GM19395 (cell line): ENCODE measurements at regions not wholly inside any gene's neighbourhood (a gene's known extent, or its start where the extent isn't known, plus 50 kb on each side); places are given as distances from the start of the nearest gene placed in this dataset.

Experiments used
- ATAC-seq: cut with Tn5 transposase; IDR thresholded peaks from one replicate; pipeline ENCODE4 v1.9.1; 2021; ENCODE audit warnings: mild to moderate bottlenecking, moderate library complexity; ENCODE audit not compliant: unreplicated experiment

DNA sequence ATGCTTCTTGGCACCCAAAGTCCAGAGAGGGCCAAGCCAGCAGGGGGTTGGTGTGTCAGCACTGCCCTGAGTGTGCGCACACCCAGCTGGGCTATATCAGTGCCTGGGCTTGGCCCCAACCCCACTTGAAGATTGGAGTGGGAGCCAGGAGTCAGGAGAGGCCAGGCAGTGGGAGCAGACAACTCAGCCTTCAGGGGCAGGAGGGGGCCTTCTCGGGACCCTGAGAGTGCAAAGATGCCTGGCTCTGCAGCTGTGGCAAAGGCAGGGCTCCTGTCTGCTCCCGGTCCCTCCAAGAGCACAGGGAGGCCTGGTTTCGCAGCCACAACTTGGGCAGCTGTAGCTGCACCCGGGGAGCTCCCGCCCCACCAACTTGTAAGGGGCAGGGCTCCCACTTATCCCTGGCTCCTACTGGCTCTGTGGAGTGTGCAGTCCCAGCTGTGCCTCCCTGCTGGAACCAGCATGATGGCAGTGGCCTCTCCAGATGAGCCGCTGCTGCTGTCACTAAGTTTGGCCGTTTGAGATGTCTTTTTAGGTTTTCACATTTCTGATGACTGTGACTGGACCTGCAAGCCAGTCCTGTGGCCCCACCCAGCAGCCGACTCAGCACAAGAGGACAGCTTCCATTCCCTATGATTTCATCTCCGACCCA is 148.8 kb upstream of the HS6ST1 start:
- ATAC-seq, result no peak

- ATAC-seq, result no peak
Measured at GRCh38 chr2:128468186-128468920, 149.7 kb upstream of the HS6ST1 start.

DNA sequence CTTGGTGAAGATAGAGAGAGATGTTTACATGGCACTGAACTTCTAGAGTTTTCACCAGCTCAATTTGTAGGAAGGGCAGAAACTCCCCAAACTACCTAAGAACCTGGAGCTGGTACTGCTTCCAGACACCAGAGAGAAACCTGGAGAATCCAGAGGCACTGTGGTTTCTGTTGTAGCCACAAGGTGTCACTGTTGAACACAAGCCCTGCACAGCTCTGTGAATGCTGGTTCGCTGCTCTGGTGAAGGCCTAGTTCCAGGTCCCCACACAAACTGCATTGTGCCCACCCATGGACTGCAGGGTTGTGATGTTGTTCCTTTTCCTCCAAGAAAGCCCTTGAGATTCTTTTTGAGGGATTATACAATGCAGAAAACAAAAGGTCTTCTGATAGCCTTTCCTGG is 150.5 kb upstream of the HS6ST1 start:
- ATAC-seq, result no peak

DNA sequence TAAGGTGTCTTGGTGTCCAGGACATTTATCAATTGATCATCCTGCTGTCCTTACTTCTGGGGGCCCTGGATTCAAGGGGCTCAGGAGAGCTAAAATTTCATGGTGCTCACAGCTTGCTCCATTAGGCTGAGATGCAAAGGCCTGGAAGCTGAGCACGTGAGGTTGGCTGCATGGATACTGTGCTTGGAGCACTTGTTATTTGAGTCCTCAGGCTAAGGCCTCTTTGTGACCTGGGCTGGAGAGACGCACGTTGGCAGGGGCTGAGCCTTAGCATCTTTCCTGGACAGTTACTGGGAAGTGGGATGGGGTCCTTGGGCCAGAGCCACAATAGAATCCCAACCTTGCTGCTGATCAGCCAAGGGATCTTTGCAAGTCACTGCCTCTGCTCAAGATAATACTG is 151.2 kb upstream of the HS6ST1 start:
- no peak for ATAC-seq

- peak; percentile 53 for ATAC-seq
Measured at GRCh38 chr2:128472789-128473174, 154.1 kb upstream of the HS6ST1 start.

- ATAC-seq, result peak; percentile 88
Measured at GRCh38 chr2:128473175-128474035, 154.7 kb upstream of the HS6ST1 start.

- no peak for ATAC-seq
Measured at GRCh38 chr2:128474036-128474955, 155.6 kb upstream of the HS6ST1 start.

- ATAC-seq, result no peak
Measured at GRCh38 chr2:128474962-128475361, 156.3 kb upstream of the HS6ST1 start.

DNA sequence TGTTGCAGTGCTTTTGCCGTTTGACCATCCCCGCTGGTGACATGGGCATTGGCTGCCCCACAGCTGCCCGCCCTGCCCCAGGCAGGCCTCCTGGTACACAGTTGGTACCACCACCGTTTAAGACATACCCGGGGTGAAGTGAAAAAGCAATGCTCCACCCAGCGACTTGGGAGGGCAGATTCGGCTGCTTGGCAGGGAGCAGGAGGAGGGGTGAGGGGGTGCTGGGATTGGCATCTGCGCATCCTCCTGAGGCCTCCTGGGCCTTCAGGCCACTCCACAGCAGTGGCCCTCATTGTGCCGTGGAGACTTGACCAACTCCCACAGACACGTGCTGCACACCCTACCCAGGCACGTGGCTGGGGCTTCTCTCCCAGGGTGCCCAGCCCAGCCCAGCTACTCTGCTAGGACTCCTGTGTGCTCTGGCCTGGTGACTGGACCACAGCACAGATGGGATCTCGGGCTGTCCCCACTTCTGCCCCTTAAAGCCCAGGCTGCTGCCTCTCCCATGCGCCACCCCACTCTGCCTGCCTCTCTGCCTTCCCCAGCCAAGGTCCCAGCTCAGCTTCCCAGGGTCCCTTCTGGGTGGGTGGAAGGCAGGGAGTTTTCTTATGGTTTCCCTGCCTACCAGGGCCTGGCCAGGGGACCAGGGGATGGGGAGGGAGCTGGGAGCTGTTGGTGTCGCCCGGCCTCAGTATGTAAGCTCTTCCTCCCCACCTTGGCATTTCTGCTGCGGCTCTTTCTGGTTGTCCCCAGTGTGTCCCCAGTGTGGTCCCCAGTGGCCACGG is 157.0 kb upstream of the HS6ST1 start:
- no peak for ATAC-seq

- no peak for ATAC-seq
Measured at GRCh38 chr2:128477026-128477820, 158.6 kb upstream of the HS6ST1 start.

DNA sequence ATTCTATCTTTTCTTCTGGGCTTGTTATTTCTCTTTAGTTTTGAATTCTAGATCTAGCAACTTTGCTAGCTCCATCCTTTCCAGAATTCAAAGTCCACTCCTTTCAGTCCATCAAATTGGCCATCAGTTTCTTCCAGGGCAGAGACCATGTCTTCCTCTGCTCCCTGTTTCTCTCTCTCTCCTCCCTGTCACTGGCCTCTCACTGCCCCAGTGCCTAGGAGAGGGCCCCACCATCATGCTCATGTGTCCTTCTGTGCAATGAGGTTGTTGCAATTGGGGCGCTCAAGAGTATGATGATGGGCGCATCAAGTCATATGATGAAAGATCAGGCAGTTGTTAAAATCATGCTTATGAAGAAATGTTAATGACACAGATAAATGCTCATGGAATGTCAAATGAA is 159.2 kb upstream of the HS6ST1 start:
- no peak for ATAC-seq

DNA sequence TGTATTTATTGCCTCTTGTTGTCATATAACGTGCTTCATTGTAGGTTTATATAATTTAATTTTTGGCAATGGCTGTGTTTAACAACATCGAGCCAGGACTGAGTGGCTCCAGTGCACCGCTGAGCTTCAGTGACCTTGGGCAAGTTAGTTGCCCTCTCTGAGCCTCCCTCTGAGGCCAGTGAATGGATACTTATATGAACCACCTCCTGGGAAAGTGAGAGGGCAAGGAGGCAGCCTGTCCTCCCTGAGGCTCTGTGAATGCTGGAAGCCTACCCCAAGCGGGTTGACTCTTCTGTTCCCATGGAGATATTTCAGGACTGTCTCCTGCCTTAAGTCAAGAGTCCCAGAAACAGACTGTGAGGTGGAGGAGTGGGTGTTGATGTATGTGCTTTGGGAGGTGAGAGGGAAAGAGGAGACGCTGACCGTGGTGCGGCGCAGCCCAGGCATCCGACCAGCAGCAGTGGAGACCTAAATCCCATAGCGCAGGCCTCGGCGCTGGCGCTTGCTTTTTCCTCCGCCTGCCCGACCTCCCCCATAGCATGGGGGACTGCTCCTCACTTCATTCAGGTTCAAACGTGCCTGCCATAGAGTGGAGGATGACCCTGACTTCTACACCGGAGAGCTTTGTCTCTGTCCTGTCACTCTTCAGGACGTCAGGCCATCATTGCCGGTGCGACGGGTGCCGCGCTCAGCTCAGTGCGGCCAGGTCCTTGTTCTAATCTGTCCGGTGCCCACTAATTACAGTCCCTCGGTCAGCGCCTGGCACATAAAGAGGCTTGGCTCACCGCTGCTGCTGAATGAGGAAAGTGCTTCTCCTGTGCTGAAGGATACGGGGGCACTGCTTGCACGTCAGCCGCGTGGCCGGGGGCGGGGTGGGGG is 167.3 kb upstream of the HS6ST1 start:
- no peak for ATAC-seq

DNA sequence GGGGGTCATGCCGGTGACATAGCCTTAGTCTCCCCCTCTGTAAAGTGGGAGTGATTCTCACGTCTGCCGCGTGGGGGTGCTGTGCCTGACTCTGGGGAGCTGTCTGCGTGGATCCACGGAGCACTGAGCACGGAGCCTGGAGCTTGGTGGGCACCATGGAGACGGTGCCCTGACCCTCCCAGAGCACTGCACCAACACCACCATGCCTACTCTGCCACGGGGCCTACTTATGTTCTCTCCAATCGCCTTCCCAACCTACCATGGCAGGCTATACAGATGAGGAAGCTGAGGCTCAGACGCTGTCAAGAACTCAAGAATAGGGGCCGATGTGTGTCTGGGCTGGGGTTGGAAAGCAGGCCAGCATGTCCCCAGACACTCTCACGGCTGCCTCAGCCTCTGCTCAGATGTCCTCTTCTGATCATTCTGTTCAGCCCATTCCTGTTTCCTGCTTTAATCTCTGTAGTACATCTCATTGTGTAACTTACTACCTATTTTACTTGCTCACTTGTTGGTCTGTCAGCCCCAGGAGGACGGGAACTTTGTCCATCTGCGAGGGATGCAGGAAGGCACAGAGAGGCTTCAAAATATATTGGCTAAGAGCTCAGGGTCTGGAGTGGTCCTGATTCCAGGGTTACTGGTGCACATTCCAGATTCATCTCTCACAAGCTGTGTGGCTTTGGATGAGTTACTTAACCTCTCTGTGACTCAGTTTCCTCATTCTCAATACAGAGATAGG is 168.1 kb upstream of the HS6ST1 start:
- ATAC-seq, result no peak

GRCh38 chr2:128487650-128488387 is 169.2 kb upstream of the HS6ST1 start:
- no peak for ATAC-seq

DNA sequence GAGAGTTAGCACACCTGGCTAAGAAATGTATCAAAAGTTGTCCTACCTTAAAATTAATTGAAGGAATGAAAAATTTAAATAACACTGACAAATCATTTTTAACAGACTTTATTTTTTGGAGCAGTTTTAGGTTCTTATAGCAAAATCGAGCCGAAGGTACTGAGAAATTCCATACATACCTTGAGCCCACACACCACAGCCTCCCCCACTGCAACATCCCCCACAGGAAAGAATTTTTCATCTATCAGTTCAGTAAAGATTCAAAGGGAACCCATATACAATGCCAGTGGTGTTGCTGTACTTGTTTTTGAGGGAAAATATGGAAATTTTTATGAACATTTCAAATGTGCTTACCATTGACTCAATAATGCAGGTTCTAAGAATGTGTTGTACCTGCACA is 169.8 kb upstream of the HS6ST1 start:
- ATAC-seq, result no peak

GRCh38 chr2:128489526-128490273 is 171.0 kb upstream of the HS6ST1 start:
- no peak for ATAC-seq
